Fibroblast of lung (primary cell): ENCODE measurements at regions not wholly inside any gene's neighbourhood (a gene's known extent, or its start where the extent isn't known, plus 50 kb on each side); places are given as distances from the start of the nearest gene placed in this dataset.

ENCODE experiments used
- DNase-seq, 2 donors: peaks; one replicate each; pipeline versions ENCODE4 v3.0.0 to v3.0.0-alpha.2; 2010; ENCODE audit warnings: low read depth in 2 of 2
- H2AFZ ChIP-seq: 2 replicates; pipeline ENCODE4 v1.5.1; 2012; ENCODE audit warnings: low read length, control low read depth, inconsistent platforms
- H3K27ac ChIP-seq: 2 replicates; pipeline ENCODE4 v1.5.1; 2011; ENCODE audit warnings: low read length, control low read depth; ENCODE audit not compliant: insufficient read depth
- H3K27me3 ChIP-seq: 2 replicates; pipeline ENCODE4 v1.5.1; 2011; ENCODE audit warnings: mild to moderate bottlenecking, low read length; ENCODE audit not compliant: control insufficient read depth, insufficient read depth
- H3K36me3 ChIP-seq: 2 replicates; pipeline ENCODE4 v1.5.1; 2011; ENCODE audit warnings: low read length; ENCODE audit not compliant: control insufficient read depth, insufficient read depth
- H3K4me1 ChIP-seq: 2 replicates; pipeline ENCODE4 v1.5.1; 2011; ENCODE audit warnings: low read length; ENCODE audit not compliant: control insufficient read depth, insufficient read depth; ENCODE audit errors: extremely low read depth
- H3K4me2 ChIP-seq: 2 replicates; pipeline ENCODE4 v1.5.1; 2011; ENCODE audit warnings: low read length, control low read depth; ENCODE audit not compliant: insufficient read depth; ENCODE audit errors: extremely low read depth
- H3K4me3 ChIP-seq, 4 experiments: fragments of 200-600 bp in 1 of 4; sonication (generic) in 1 of 4; replicated peaks in 1 of 4; 2 replicates each; pipeline ENCODE4 v1.5.1; 2011 to 2016; ENCODE audit warnings: low read length in 4 of 4, low read depth in 3 of 4, mild to moderate bottlenecking in 3 of 4, control low read depth in 2 of 4, inconsistent platforms in 1 of 4, mixed read lengths in 1 of 4; ENCODE audit not compliant: insufficient read depth in 1 of 4; ENCODE audit errors: control extremely low read depth in 1 of 4
- H3K79me2 ChIP-seq: 2 replicates; pipeline ENCODE4 v1.5.1; 2012; ENCODE audit warnings: mild to moderate bottlenecking, low read length, inconsistent platforms; ENCODE audit not compliant: control insufficient read depth, insufficient read depth
- H3K9ac ChIP-seq: 2 replicates; pipeline ENCODE4 v1.5.1; 2011; ENCODE audit warnings: mild to moderate bottlenecking, low read length, control low read depth; ENCODE audit not compliant: insufficient read depth
- H3K9me3 ChIP-seq: 2 replicates; pipeline ENCODE4 v1.5.1; 2012; ENCODE audit warnings: low read depth, low read length; ENCODE audit not compliant: control insufficient read depth, insufficient read depth
- H4K20me1 ChIP-seq: 2 replicates; pipeline ENCODE4 v1.5.1; 2011; ENCODE audit warnings: low read length; ENCODE audit not compliant: control insufficient read depth, insufficient read depth; ENCODE audit errors: extremely low read depth
- EZH2 ChIP-seq: IDR thresholded peaks from 2 replicates; pipeline ENCODE4 v1.5.1; 2012; ENCODE audit warnings: low read length, control low read depth, mild to moderate bottlenecking; ENCODE audit errors: missing control alignments
- TF ChIP-seq, protein P1 (sequence below), 2 donors: IDR thresholded peaks in 1 of 2; conservative IDR thresholded peaks in 1 of 2; 1 replicate in 1 of 2; 2 replicates in 1 of 2; pipeline ENCODE4 v1.5.1; 2011 to 2012; ENCODE audit warnings: low read length in 2 of 2, control low read depth in 1 of 2, inconsistent platforms in 1 of 2, low read depth in 1 of 2, mild to moderate bottlenecking in 1 of 2

DNA sequence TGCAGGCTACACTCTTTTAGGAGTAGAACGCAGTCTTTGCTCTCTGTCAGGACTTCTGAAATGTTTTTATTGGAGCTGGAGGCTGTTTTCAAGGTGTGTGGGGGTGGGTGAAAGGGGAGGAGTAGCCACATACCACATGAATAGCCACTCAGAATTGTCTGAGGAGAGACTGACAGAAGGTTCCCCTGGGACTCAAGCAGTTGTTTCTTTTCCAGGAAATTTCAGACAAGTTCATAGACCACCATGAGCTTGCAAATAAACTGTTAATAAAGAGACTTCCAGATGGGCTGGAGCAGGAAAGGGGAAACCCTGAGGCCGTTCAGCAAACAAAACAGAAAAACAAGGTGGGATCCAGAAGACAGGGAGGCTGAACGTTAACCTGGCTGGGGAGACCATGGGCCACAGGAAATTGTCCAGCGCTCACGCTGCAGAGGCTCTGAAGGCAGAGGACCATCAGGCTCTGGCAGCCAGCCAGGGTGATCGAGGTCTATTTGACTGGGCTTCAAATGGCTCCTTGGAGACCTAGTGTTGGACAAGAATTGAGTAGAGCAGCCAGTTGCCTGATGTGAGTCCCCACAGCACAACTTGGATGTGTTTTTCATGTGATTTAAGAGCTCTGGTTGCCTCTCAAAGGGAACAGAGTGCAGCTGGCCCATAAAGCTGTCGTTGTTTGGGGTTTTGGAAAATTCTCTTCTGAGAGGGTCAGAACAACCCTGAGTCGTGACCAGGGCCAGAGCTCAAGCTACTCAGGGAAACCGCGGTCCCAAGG lies 159.2 kb upstream of the RAI14 start:
- Histone ChIP-seq H4K20me1 (no peaks in the 10 kb centered on the region), H3K9ac (no peak overlapping the region), H3K9me3 (no peaks in the 10 kb centered on the region), H3K27ac (peak overlapping the region; percentile 45), H3K36me3 (no peaks in the 10 kb centered on the region), H3K4me3 (no peak overlapping the region), H3K4me2 (peak overlapping the region; percentile 54), H3K27me3 (no peaks in the 10 kb centered on the region), H2AFZ (peak overlapping the region; percentile 69), H3K4me1 (peaks cover 23% of the 10 kb centered on the region), H3K79me2 (no peaks in the 10 kb centered on the region)
- peak in 1 of 2 donors; percentile 36 for DNase-seq
- no peak for TF ChIP-seq EZH2
- TF ChIP-seq, protein P1, sequence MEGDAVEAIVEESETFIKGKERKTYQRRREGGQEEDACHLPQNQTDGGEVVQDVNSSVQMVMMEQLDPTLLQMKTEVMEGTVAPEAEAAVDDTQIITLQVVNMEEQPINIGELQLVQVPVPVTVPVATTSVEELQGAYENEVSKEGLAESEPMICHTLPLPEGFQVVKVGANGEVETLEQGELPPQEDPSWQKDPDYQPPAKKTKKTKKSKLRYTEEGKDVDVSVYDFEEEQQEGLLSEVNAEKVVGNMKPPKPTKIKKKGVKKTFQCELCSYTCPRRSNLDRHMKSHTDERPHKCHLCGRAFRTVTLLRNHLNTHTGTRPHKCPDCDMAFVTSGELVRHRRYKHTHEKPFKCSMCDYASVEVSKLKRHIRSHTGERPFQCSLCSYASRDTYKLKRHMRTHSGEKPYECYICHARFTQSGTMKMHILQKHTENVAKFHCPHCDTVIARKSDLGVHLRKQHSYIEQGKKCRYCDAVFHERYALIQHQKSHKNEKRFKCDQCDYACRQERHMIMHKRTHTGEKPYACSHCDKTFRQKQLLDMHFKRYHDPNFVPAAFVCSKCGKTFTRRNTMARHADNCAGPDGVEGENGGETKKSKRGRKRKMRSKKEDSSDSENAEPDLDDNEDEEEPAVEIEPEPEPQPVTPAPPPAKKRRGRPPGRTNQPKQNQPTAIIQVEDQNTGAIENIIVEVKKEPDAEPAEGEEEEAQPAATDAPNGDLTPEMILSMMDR (conservative IDR thresholded peaks at IDR 0.05 in 1 of 2, IDR thresholded peaks at IDR 0.05 in 1 of 2; ENCODE audit: low read depth in 1 of 2, low read length in 2 of 2): no peak

DNA sequence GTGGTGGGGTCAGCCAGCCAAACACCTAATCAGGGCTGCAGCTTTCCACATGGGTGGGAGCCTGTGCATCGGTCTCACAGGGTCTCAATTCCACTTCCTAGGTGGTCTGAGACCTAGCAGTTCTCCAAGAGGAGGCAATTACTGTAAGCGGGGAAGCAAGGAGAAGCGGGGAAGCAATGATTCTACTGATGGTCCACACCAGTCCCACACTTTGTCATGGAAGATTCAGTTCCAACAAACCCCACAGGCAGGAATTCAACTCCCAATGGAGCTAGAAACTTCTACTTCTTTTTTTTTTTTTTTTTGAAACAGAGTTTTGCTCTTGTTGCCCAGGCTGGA lies 158.7 kb upstream of the RAI14 start:
- H3K9ac ChIP-seq: no peak overlapping the region
- H4K20me1 ChIP-seq: no peaks in the 10 kb centered on the region
- no peaks in the 10 kb centered on the region for H3K9me3 ChIP-seq
- no peaks in the 10 kb centered on the region for H3K36me3 ChIP-seq
- no peak overlapping the region for H3K4me3 ChIP-seq
- TF ChIP-seq, protein P1 (conservative IDR thresholded peaks at IDR 0.05 in 1 of 2, IDR thresholded peaks at IDR 0.05 in 1 of 2; ENCODE audit: low read depth in 1 of 2, low read length in 2 of 2): no peak
- no peak for TF ChIP-seq EZH2
- no peak overlapping the region for H3K27ac ChIP-seq
- no peak for DNase-seq
- peak overlapping the region; percentile 69 for H2AFZ ChIP-seq
- H3K27me3 ChIP-seq: no peaks in the 10 kb centered on the region
- no peak overlapping the region for H3K4me2 ChIP-seq
- H3K4me1 ChIP-seq: peaks cover 23% of the 10 kb centered on the region
- H3K79me2 ChIP-seq: no peaks in the 10 kb centered on the region

DNA sequence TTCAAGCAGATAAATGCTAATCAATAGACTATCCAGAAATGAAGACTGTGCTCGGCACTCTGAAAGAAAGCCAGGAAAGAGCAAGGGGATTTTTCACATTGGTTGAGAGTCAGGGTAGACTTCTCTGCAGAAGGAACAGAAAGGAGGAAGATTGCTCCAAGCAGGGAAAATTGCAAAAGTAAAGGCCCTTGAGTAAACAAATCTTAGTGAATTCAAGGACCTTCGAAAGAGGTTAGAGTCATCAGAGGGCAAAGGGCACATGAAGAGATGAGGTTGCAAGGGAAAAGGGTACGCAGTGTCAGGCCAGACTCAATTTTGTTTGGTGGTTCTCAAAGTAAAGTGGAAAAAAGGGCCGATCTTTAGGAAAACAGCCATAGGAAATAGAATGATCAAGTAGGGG lies 157.6 kb upstream of the RAI14 start:
- H4K20me1 ChIP-seq: no peaks in the 10 kb centered on the region
- no peak overlapping the region for H3K4me3 ChIP-seq
- no peak for DNase-seq
- peak overlapping the region; percentile 45 for H3K9ac ChIP-seq
- H3K9me3 ChIP-seq: no peaks in the 10 kb centered on the region
- peak overlapping the region; percentile 80 for H2AFZ ChIP-seq
- H3K79me2 ChIP-seq: no peaks in the 10 kb centered on the region
- H3K27ac ChIP-seq: peak overlapping the region; percentile 83
- H3K27me3 ChIP-seq: no peaks in the 10 kb centered on the region
- H3K4me1 ChIP-seq: peaks cover 23% of the 10 kb centered on the region
- TF ChIP-seq, protein P1 (conservative IDR thresholded peaks at IDR 0.05 in 1 of 2, IDR thresholded peaks at IDR 0.05 in 1 of 2; ENCODE audit: low read depth in 1 of 2, low read length in 2 of 2): no peak
- no peak for TF ChIP-seq EZH2
- peak overlapping the region; percentile 72 for H3K4me2 ChIP-seq
- H3K36me3 ChIP-seq: no peaks in the 10 kb centered on the region
